H1 (cell line): ENCODE measurements at regions not wholly inside any gene's neighbourhood (a gene's known extent, or its start where the extent isn't known, plus 50 kb on each side); places are given as distances from the start of the nearest gene placed in this dataset.

Experiments used
- CTCF ChIA-PET: fragments of 300-600 bp; sonication (Branson Sonifier 250); formaldehyde crosslinking; loops from one replicate; lab custom pipeline; 2021; ENCODE audit not compliant: partially characterized antibody; lab: Charles Lee
- POLR2A ChIA-PET: fragments of 300-600 bp; sonication (Branson Sonifier 250); formaldehyde crosslinking; loops from one replicate; lab custom pipeline; 2021; ENCODE audit warnings: inconsistent platforms; ENCODE audit not compliant: partially characterized antibody; lab: Charles Lee
- DNase-seq, 2 experiments: peaks; one replicate each; pipeline versions ENCODE4 v3.0.0 to v3.0.0-alpha.2; 2010 to 2022; ENCODE audit warnings: low spot score in 2 of 2, low read depth in 1 of 2, mixed read lengths in 1 of 2
- FAIRE-seq: peaks from 2 replicates; lab custom pipeline; 2011; peaks lifted over from hg19 to GRCh38; lab: Jason Lieb, UNC
- H2AFZ ChIP-seq: 2 replicates; pipeline ENCODE4 v1.8.1; 2012; ENCODE audit warnings: low read length, inconsistent platforms
- H2AK5ac ChIP-seq: 2 replicates; pipeline ENCODE4 v1.6.1; 2013; ENCODE audit warnings: low read depth, low read length
- H2BK120ac ChIP-seq: replicated peaks from 2 replicates; pipeline ENCODE3; 2013; ENCODE audit warnings: low read depth, low read length, inconsistent platforms
- H2BK12ac ChIP-seq: 2 replicates; pipeline ENCODE4 v1.6.1; 2013; ENCODE audit warnings: low read depth, low read length
- H2BK15ac ChIP-seq: 2 replicates; pipeline ENCODE4 v1.6.1; 2013; ENCODE audit warnings: low read length
- H2BK20ac ChIP-seq: 2 replicates; pipeline ENCODE4 v1.6.1; 2013; ENCODE audit warnings: low read length
- H2BK5ac ChIP-seq: 2 replicates; pipeline ENCODE4 v1.6.1; 2013; ENCODE audit warnings: low read depth, low read length
- H3K14ac ChIP-seq: 2 replicates; pipeline ENCODE4 v1.6.1; 2013; ENCODE audit warnings: inconsistent platforms; ENCODE audit not compliant: insufficient read length
- H3K18ac ChIP-seq: 2 replicates; pipeline ENCODE4 v1.6.1; 2013; ENCODE audit warnings: low read length; ENCODE audit errors: extremely low read depth
- H3K23ac ChIP-seq: 2 replicates; pipeline ENCODE4 v1.6.1; 2013; ENCODE audit warnings: inconsistent platforms; ENCODE audit not compliant: insufficient read length
- H3K23me2 ChIP-seq: 2 replicates; pipeline ENCODE4 v1.6.1; 2013; ENCODE audit warnings: low read depth, low read length
- H3K27ac ChIP-seq: 2 replicates; pipeline ENCODE4 v1.6.1; 2011; ENCODE audit warnings: low read depth, low read length, inconsistent platforms
- H3K27me3 ChIP-seq, 4 experiments: replicated peaks in 1 of 4; 1 replicate in 1 of 4; 2 replicates in 3 of 4; pipeline versions ENCODE4 v1.6.1 to v1.8.1; 2011 to 2013; ENCODE audit warnings: low read length in 3 of 4, mild to moderate bottlenecking in 3 of 4, inconsistent platforms in 2 of 4, mixed read lengths in 2 of 4, moderate library complexity in 1 of 4; ENCODE audit not compliant: control insufficient read depth in 3 of 4, insufficient read depth in 3 of 4; ENCODE audit errors: extremely low read depth in 1 of 4
- H3K36me3 ChIP-seq, 4 experiments: 2 replicates each; pipeline versions ENCODE4 v1.6.1 to v1.8.1; 2011 to 2013; ENCODE audit warnings: mild to moderate bottlenecking in 4 of 4, low read length in 3 of 4, moderate library complexity in 2 of 4, control low read depth in 1 of 4, inconsistent platforms in 1 of 4; ENCODE audit not compliant: insufficient read depth in 4 of 4, control insufficient read depth in 2 of 4
- H3K4ac ChIP-seq: replicated peaks from 2 replicates; pipeline ENCODE3; 2013; ENCODE audit warnings: low read length, low read depth, mixed read lengths, inconsistent platforms; ENCODE audit not compliant: insufficient read length
- H3K4me1 ChIP-seq, 4 experiments: replicated peaks in 1 of 4; 1 replicate in 1 of 4; 2 replicates in 3 of 4; pipeline versions ENCODE4 v1.6.1 to v1.8.1; 2011 to 2013; ENCODE audit warnings: low read length in 3 of 4, inconsistent platforms in 2 of 4, mixed read lengths in 1 of 4; ENCODE audit not compliant: insufficient read depth in 4 of 4, control insufficient read depth in 3 of 4
- H3K4me2 ChIP-seq, 2 experiments: 2 replicates each; pipeline versions ENCODE4 v1.6.1 to v1.8.1; 2011 to 2013; ENCODE audit warnings: low read depth in 2 of 2, low read length in 2 of 2, control low read depth in 1 of 2, inconsistent platforms in 1 of 2, mild to moderate bottlenecking in 1 of 2; ENCODE audit not compliant: insufficient read depth in 1 of 2
- H3K4me3 ChIP-seq, 4 experiments: fragments of 200-600, 300-600 bp in 1 of 4; sonication (generic), shearing (Covaris generic), sonication (Bioruptor Twin) in 1 of 4; 2 replicates each; pipeline versions ENCODE4 v1.5.1 to v1.8.1; 2011 to 2016; ENCODE audit warnings: low read length in 4 of 4, low read depth in 3 of 4, control low read depth in 2 of 4, inconsistent platforms in 2 of 4, mild to moderate bottlenecking in 2 of 4, mixed read lengths in 1 of 4, moderate library complexity in 1 of 4; ENCODE audit not compliant: insufficient read depth in 2 of 4; ENCODE audit errors: extremely low read depth in 1 of 4
- H3K56ac ChIP-seq: replicated peaks from 2 replicates; pipeline ENCODE3; 2013; ENCODE audit warnings: low read depth, mild to moderate bottlenecking, mixed read lengths, low read length, inconsistent platforms; ENCODE audit not compliant: insufficient read length
- H3K79me1 ChIP-seq: 2 replicates; pipeline ENCODE4 v1.6.1; 2013; ENCODE audit warnings: low read depth, low read length, control low read depth
- H3K79me2 ChIP-seq, 2 experiments: 2 replicates each; pipeline versions ENCODE4 v1.6.1 to v1.8.1; 2012 to 2013; ENCODE audit warnings: low read length in 2 of 2, mild to moderate bottlenecking in 2 of 2, inconsistent platforms in 1 of 2; ENCODE audit not compliant: insufficient read depth in 2 of 2, control insufficient read depth in 1 of 2
- H3K9ac ChIP-seq, 4 experiments: replicated peaks in 1 of 4; 1 replicate in 1 of 4; 2 replicates in 3 of 4; pipeline versions ENCODE4 v1.6.1 to v1.8.1; 2011 to 2013; ENCODE audit warnings: low read depth in 3 of 4, low read length in 3 of 4, control low read depth in 2 of 4, mild to moderate bottlenecking in 2 of 4, moderate library complexity in 2 of 4, inconsistent platforms in 1 of 4; ENCODE audit errors: extremely low read depth in 1 of 4
- H3K9me3 ChIP-seq, 2 experiments: 2 replicates each; pipeline versions ENCODE4 v1.6.1 to v1.8.1; 2012 to 2013; ENCODE audit warnings: mild to moderate bottlenecking in 2 of 2, moderate library complexity in 2 of 2, control low read depth in 1 of 2, inconsistent platforms in 1 of 2, low read depth in 1 of 2, low read length in 1 of 2, mixed read lengths in 1 of 2; ENCODE audit not compliant: insufficient read depth in 2 of 2
- H4K20me1 ChIP-seq, 2 experiments: replicated peaks in 1 of 2; 2 replicates each; pipeline versions ENCODE3 to v1.8.1; 2011 to 2013; ENCODE audit warnings: inconsistent platforms in 2 of 2, low read length in 2 of 2, mild to moderate bottlenecking in 1 of 2; ENCODE audit not compliant: insufficient read depth in 2 of 2, control insufficient read depth in 1 of 2
- H4K5ac ChIP-seq: 2 replicates; pipeline ENCODE4 v1.6.1; 2013; ENCODE audit warnings: low read length, low read depth, mixed read lengths, inconsistent platforms; ENCODE audit not compliant: insufficient read length
- H4K8ac ChIP-seq: 2 replicates; pipeline ENCODE4 v1.8.0; 2013; ENCODE audit warnings: mild to moderate bottlenecking, moderate library complexity, low read length, inconsistent platforms; ENCODE audit not compliant: insufficient read depth; ENCODE audit errors: extremely low read depth
- H4K91ac ChIP-seq: replicated peaks from 2 replicates; pipeline ENCODE3; 2013; ENCODE audit warnings: low read length, mixed read lengths, inconsistent platforms; ENCODE audit not compliant: insufficient read length
- CTCF ChIP-seq, 3 experiments: IDR thresholded peaks; 1 replicate in 2 of 3; 2 replicates in 1 of 3; pipeline versions ENCODE4 v1.5.1 to v1.6.1; 2011; ENCODE audit warnings: low read length in 3 of 3, mild to moderate bottlenecking in 3 of 3, inconsistent platforms in 2 of 3, low read depth in 1 of 3, moderate library complexity in 1 of 3; ENCODE audit not compliant: insufficient read depth in 1 of 3; ENCODE audit errors: control extremely low read depth in 1 of 3
- GTF2F1 ChIP-seq: IDR thresholded peaks from 2 replicates; pipeline ENCODE4 v1.6.1; 2012; ENCODE audit warnings: low read depth, low read length, improper control_type of control experiment, borderline replicate concordance
- HDAC6 ChIP-seq: IDR thresholded peaks from one replicate; pipeline ENCODE4 v1.7.1; 2012; ENCODE audit warnings: low read depth, mild to moderate bottlenecking, inconsistent platforms, low read length, moderate library complexity
- JUN ChIP-seq: IDR thresholded peaks from 2 replicates; pipeline ENCODE4 v1.6.1; 2011; ENCODE audit warnings: low read depth, mild to moderate bottlenecking, improper control_type of control experiment, low read length
- NANOG ChIP-seq: IDR thresholded peaks from 2 replicates; pipeline ENCODE4 v1.6.1; 2011; ENCODE audit warnings: low read length, low read depth, mild to moderate bottlenecking, inconsistent platforms; ENCODE audit not compliant: insufficient read depth, poor library complexity, severe bottlenecking
- RBBP5 ChIP-seq: IDR thresholded peaks from 2 replicates; pipeline ENCODE4 v1.7.1; 2012; ENCODE audit warnings: low read depth, mild to moderate bottlenecking, inconsistent platforms, low read length, moderate library complexity, borderline replicate concordance
- TBP ChIP-seq: IDR thresholded peaks from 2 replicates; pipeline ENCODE4 v1.6.1; 2011; ENCODE audit warnings: low read depth, low read length, improper control_type of control experiment
- YY1 ChIP-seq: IDR thresholded peaks from 2 replicates; pipeline ENCODE4 v1.6.1; 2011; ENCODE audit warnings: low read depth, mild to moderate bottlenecking, low read length
- WGBS, 2 experiments: shearing (Covaris generic) in 1 of 2; methylation state at CpG; one replicate each; pipeline versions ENCODE4 v1.1.6 to v1.1.7; 2013 to 2015; ENCODE audit warnings: low lambda C conversion rate in 2 of 2, mixed read lengths in 2 of 2, inconsistent platforms in 1 of 2, low coverage in 1 of 2, missing lambda C conversion rate in 1 of 2; ENCODE audit not compliant: insufficient replicate concordance in 2 of 2, insufficient coverage in 1 of 2, insufficient read length in 1 of 2; ENCODE audit errors: extremely low coverage in 1 of 2, missing lambda C conversion rate in 1 of 2; 5-methylcytosine and 5-hydroxymethylcytosine counted together

- no peak for FAIRE-seq
- H2BK15ac ChIP-seq: no peak overlapping the region
- H3K27me3 ChIP-seq: no peaks in the 10 kb centered on the region
- H2AK5ac ChIP-seq: no peak overlapping the region
- no peak overlapping the region for H4K8ac ChIP-seq
- H3K79me1 ChIP-seq: no peaks in the 10 kb centered on the region
- H3K4me1 ChIP-seq: peaks cover 0 to 8% (median 0%) of the 10 kb centered on the region in 4 experiments; a peak in 1 of 7 replicates
- no peak for DNase-seq
- 98% methylated on average over 3 of the region's 3 CpGs; no CpG with 5 or more reads in 1 of the 2 experiments for WGBS, 2 experiments
- H3K27ac ChIP-seq: no peak overlapping the region
- no peak overlapping the region for H2BK5ac ChIP-seq
- H3K56ac ChIP-seq: no peak overlapping the region
- no peak overlapping the region for H2BK12ac ChIP-seq
- no peak overlapping the region for H4K5ac ChIP-seq
- no peak overlapping the region for H3K9ac ChIP-seq
- no peak overlapping the region for H3K14ac ChIP-seq
- no peak overlapping the region for H3K4me2 ChIP-seq
- H3K4me3 ChIP-seq: no peak overlapping the region
- no peaks in the 10 kb centered on the region for H4K20me1 ChIP-seq
- ChIA-PET POLR2A (no interaction called here), CTCF (no interaction called here)
- no peak overlapping the region for H3K23ac ChIP-seq
- H2BK20ac ChIP-seq: no peak overlapping the region
- H2AFZ ChIP-seq: no peak overlapping the region
- no peaks in the 10 kb centered on the region for H3K36me3 ChIP-seq
- TF ChIP-seq GTF2F1 (no peak), TBP (no peak), YY1 (no peak), CTCF (IDR thresholded peaks at IDR 0.05; ENCODE audit: control extremely low read depth in 1 of 3, insufficient read depth in 1 of 3, low read depth in 1 of 3, low read length in 3 of 3) (no peak), JUN (no peak), HDAC6 (no peak), RBBP5 (no peak), NANOG (no peak)
- H3K4ac ChIP-seq: no peak overlapping the region
- H3K79me2 ChIP-seq: no peaks in the 10 kb centered on the region
- no peaks in the 10 kb centered on the region for H3K9me3 ChIP-seq
- no peaks in the 10 kb centered on the region; the same call in 1 of the 2 replicates for H3K23me2 ChIP-seq
- H3K18ac ChIP-seq: no peak overlapping the region
- H4K91ac ChIP-seq: no peak overlapping the region
- H2BK120ac ChIP-seq: no peak overlapping the region
Observed at GRCh38 chr6:139605350-139605749, 230.9 kb upstream of the CITED2 start.
